ENCODE measurements at regions not wholly inside any gene's neighbourhood (a gene's known extent, or its start where the extent isn't known, plus 50 kb on each side); places are given as distances from the start of the nearest gene placed in this dataset.
"Not testable (repeated sequence)": the region's sequence is repeated elsewhere in the genome, so short reads cannot be mapped to it uniquely, and the experiment has no call there.

DNA sequence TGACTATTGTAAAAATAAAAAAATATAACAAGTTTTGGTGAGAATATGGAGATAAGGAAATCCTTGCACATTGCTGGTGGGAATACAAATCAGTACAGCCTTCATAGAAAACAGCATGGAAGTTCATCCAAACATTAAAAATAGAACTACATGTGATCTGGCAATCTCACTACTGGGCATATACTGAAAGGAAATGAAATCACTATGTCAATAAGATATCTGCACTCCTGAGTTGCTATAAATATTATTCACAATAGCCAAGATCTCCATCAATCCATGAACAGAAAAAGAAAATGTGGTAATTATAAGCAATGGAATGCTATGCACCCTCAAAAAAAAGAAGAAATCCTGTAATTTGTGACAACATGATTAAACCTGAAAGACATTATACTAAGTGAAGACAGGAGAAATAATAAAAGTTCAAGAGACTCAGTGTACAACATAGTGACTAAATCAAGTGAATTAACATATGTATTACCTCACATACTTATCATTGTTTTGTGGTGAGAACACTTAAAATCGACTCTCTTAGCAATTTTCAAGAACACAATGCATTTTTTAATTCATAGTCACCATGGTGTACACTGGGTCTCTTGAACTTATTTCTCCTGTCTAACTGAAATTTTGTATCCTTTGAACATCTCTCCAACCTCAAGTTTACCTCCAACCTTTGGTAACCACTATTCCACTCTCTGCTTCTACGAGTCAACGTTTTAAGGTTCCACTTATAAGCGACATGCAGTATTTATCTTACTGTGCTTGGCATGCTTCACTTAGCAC lies 1703.7 kb upstream of the AGA start:
- intact Hi-C loops (cut with DNase I), result no loop called here
- DNase-seq, result no peak

DNA sequence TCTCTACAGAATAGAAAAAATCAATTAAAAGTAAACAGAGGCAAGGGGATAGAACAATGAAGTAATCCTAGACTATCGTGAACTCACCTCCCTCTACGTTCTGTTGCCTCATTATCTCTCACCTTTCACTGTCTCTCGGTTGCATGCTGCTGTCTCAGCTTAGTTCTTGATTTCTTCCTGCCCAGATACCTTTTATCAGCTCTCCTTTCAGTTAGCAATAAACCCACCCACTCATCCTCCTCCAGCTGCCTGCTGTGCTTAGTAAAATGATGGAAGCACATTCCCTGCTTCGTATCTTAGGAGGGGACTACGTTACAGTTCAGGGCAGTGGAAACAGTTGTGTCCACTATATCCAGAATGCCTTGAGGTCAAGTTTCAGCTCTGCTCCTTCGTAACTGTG lies 1709.5 kb upstream of the AGA start:
- intact Hi-C loops (cut with DNase I), result no loop called here
- DNase-seq, result no peak

DNA sequence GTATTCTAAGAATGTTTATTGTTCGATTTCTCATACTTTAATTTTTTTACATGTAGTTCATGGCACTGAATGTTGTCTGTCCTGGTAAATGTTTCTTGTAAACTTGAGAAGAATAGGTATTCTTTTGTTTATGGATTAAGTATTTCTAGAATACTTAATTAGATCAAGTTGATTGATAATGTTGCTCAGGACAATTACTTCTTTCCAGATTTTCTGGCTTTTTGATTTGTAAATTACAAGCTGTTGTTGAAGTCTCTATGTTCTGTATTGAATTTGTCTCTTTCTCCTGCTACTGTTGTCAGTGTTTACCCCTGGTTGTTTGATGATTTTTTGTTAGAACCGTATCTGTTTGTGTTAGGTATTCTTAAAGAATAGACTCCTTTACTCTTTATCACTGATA lies 1720.9 kb upstream of the AGA start:
- intact Hi-C loops (cut with DNase I), result no loop called here
- no peak for DNase-seq

DNA sequence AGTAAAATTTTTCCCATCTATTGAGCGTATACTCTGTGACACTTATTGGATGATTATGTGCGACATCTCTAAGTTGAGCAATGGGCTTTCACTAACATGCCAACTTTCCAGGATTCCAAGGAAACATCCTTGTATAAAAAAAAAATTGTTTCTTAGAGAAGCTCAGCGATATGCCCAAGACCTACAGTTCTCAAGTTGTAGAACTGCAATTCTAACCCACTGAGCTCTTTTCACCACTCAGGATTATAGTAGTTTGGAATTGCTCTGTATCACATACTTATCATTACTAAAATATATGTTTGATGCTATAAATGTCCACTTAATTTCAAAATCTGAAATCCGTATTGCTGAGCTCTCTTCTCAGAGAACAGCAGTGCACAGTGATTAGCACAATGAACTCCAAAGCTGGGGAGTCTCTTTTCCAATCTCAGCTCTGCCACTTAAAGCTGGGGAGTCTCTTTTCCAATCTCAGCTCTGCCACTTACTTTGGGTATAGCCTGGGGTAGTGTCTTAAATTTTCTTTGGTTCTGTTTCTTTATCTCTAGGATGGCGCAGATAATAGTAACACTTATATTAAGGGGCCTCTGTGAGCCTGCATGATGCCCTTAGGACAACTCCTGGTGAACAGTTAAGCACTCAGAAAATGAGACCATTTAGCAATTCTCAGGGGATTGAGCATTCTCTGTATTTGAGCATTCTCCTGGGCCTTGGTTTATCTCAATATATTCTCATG lies 1722.2 kb upstream of the AGA start:
- intact Hi-C loops (cut with DNase I), result no loop called here
- DNase-seq, result no peak

DNA sequence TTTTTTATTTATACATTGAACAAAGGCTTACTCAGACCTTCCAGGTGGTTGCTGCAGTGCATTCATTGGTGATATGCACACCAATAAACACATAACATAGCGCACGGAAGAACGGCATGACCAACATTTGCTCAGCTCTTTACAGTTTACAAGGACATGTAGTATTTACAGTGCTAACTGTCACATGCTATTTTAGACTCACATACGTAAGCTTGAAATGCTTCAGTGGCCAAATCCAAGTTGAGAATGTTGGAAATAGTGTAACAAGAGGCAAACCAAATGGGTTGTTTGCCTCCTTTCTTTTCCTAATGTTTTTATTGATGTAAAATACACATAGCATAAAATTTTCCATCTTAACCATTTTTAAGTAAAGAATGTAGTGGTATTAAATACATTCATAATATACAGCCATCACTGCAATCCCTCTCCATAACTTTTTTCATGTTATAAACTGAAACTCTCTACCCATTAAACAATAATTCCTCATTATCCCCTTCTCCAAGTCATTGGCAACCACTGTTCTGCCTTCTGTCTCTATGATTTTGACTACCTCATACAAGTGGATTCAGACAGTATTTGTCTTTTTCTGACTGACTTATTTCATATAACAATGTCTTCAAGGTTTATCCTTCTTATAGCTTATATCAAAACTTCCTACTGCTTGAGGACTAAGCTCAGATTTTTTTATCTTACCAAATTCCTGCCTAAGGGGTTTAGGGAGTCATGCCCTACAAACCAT lies 1722.9 kb upstream of the AGA start:
- intact Hi-C loops (cut with DNase I), result no loop called here
- DNase-seq, result no peak

DNA sequence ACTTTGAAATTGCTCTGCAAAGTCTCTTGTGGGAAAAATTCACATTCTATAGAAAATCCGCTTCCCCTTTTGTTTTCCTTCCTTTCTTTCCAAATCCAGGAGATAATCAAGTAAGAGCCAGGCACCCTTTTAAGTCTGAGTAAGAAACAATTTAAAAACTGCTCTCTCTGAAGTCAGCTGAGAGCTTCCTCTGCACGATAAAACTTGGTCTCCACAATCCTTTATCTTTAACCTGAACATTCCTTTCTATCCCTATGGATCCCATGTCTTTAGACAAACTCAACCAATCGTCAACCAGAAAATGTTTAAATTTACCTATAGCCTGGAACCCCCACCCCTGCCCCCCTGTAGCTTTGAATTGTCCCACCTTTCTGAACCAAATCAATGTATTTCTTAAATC lies 1723.6 kb upstream of the AGA start:
- intact Hi-C loops (cut with DNase I), result no loop called here
- no peak for DNase-seq

DNA sequence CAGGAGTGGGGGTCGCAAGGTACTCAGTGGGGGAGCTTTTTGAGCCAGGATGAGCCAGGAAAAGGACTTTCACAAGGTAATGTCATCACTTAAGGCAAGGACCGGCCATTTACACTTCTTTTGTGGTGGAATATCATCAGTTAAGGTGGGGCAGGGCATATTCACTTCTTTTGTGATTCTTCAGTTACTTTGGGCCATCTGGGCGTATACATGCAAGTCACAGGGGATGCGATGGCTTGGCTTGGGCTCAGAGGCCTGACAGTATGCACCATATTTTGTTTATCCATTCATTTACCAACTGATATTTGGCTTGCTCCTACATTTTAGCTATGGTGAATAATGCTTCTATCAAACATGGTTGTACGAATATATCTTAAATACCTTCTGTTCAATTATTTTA lies 1728.1 kb upstream of the AGA start:
- DNase-seq; intact Hi-C loops (cut with DNase I): not testable (repeated sequence)

DNA sequence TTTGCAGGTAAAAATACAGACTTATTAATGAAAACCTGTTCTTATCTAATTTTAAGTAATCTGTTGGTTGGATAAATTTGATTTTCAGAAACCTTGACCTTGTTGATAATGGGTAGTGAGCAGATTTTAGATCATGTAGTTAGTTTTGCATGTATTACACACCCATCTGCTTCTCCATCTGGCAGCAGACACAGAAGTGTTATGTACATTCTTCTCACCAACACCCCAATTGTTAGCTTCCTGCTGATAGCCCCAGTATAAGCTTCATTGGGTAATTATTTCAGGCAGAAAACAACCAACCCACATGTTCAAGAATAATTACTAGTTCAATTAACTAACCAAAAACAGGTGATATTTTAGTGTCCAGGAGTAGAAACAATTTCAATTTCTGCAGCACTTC lies 1740.5 kb upstream of the AGA start:
- intact Hi-C loops (cut with DNase I), result no loop called here
- DNase-seq, result no peak

DNA sequence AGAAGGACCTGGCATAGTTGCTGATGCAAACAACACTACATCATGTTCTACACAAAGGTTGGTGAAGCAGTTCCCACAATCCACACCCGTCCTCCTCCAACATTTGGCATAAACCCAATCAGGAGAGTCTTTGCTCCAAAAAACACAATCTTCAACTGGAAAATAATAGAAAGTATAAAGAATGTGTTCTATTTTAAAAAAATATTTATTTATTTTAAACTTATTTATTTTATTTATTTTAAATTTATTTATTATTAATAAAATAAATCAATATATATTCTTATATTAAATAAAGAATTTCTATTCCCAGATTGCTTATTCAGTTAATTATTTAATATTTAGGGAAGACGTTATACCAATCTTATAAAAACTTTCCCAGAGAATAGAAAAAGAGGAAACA lies 1753.7 kb upstream of the AGA start:
- intact Hi-C loops (cut with DNase I), result no loop called here

DNA sequence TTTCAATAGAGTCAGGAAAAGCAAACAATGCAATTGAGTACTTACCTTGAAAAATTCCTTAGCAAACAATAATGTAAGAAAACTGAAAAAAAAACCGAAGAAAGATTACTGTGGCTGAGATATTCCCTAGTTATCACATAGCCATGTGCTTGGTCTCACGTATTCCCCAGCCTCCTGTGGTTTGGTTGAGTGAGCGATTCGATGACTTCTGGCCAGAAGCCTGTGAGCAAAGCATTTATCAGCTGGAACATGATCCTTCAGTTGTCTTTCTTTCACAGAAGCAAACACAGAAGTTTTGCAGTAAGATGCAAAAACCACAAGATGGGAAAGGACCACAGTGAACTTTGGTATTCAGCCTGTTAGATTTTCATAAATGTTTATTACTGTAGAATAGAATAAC lies 1754.3 kb upstream of the AGA start:
- no peak for DNase-seq
- intact Hi-C loops (cut with DNase I), result no loop called here

More for the DNA sequence above, 1753.7 kb upstream of the AGA start:
- no peak for DNase-seq

DNA sequence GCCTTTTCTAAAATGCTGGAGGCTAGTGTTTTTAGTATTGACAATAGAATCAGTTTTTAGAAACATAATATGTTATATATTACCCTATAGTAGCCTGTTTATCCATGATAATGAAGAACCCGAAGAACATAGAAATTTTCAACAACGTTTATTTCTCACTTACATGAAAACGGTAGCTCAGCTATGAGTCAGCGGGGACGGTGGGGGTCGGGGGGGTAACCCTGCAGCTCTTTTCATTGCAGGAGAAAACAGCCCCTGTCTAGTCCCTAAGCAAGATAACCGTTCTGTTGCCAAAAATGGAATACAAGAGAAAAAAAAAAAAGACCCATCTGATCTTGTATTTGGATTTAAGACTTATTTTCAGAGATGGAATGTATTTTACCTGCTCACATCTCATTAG lies 1758.4 kb upstream of the AGA start:
- DNase-seq, result peak in 1 of 10 donors; percentile 63

DNA sequence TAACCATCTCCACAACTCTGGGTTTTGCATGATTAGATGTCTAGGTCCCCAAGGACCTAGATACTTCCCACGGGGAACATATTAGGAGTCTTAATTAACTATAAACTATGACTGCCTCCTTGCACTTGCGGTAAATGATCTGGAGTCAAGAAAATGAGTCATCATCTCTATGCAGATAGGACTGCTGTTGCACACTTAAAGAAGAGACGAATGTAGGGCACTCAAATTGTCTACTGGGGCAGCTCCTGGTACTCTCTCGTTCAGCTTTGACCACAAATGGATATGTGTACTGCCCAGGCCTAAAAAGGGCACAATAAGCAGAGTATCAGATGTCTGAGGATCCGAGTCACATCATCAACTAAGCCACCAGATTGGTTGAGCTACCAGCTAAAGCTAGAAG lies 1783.4 kb upstream of the AGA start:
- no peak for DNase-seq
- intact Hi-C loops (cut with DNase I), result no loop called here

More for the DNA sequence above, 1758.4 kb upstream of the AGA start:
- intact Hi-C loops (cut with DNase I), result no loop called here

DNA sequence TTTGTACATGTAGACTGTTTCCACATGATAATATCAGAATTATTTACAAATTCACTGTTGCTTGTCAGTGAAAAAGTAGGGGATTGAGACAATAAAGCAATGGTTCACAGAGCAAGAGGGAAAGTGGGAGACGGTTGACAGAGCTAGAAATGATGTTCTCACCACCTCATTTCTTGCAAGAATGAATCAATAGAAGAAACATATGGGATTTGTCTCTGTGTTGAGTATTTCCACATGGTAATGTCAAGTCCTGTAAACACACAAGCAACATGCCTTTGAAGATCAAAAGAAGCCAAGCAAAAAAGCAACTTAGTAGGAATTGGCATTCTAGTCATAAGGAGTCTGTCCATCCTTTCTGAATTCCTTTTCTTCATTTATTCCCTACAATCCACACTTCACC lies 1806.6 kb upstream of the AGA start:
- DNase-seq, result no peak
- intact Hi-C loops (cut with DNase I), result no loop called here

DNA sequence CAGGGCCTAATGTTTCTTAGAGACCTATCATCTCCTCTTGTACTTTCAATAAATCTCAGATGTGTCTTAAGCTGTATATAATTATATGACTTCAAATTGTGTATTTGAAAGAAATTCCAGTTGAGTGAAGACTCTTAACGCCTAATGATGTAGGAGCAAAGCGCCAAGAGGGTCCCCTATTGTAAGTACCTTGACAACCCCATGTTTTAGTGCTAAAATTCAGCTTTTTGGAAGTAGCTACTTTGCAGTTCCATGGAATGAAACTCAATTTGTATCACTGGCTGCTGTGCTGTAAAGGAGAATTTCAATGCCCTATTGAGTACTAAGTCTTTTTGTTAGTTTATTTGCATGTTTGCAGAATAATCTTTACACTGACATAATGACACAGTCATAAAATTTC lies 1826.6 kb upstream of the AGA start:
- intact Hi-C loops (cut with DNase I), result no loop called here
- no peak for DNase-seq

DNA sequence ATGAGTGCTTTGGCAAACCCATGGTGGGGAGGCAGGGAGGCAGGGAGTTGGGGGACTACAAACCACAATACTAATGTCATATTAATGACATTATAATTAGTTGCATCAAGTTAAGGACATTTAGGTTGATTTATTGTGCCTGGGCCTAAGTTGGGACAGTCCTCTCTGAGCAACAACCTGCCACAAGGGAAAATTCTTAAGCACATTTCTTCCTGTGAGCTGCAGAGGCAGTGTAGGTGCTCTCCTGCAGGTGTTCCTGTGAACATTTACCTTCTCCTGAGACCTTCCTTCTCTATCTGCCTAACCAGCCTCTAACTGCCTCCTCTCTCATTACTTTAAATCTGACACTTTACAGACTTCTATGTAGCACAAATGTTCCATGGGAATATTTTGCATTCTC lies 1830.0 kb upstream of the AGA start:
- no peak for DNase-seq
- intact Hi-C loops (cut with DNase I), result no loop called here

DNA sequence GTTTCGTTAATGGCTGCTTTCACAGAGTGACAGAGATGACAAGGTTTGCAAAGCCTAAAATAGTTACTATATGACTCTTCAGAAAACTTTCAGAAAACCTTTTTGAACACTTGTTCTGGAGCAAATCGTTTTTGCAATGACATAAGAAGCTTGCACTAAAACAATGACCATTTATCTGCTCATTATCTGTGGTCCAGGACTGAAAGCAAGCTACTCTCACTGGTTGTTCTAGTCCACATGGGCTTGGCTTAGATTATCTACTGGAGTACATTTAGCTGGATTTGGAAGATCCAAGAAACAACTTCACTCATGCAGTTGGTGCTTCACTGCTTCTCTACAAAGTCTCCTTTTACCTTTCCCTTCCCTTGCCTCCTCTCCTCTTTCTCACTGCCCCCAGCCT lies 1836.4 kb upstream of the AGA start:
- intact Hi-C loops (cut with DNase I), result no loop called here
- no peak for DNase-seq

DNA sequence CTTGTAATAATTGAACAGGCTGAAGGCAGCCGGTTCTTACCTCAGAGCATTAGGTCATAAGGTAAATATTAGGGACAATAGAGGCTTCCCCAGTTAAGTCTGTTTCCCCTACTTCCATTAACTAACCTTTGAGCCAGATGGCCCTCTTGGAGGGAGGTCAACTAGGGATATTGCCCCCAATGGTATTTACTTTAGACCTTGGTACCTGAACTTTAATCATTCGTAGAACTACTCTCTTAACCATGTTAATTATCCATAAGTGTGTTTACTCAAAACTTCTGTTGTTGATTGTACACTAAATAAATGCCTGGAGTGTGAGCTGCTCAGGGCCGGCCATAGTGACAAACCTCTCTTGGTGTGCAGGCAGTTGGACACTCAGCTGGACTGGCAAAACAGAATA lies 1843.5 kb upstream of the AGA start:
- DNase-seq, result no peak
- intact Hi-C loops (cut with DNase I), result no loop called here

DNA sequence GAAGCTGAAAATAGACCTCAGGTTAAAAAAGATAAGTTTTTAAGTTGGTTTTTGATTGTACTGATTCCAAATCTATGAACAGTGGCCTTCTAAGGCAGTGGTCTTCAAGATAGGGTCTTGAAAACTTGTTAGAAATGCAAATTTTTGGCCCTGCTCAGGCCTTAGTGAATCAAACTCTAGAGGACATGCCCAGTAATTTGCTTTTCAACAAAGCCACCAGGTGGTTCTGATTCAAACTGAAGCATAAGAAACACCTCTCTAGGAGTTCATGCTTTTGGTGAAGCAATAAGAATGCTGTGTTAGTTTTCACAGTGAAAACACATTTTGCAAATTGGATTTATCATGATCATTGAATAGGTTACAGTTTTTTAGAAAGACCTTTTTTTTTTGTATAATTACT lies 1849.4 kb upstream of the AGA start:
- intact Hi-C loops (cut with DNase I), result no loop called here
- DNase-seq, result no peak

DNA sequence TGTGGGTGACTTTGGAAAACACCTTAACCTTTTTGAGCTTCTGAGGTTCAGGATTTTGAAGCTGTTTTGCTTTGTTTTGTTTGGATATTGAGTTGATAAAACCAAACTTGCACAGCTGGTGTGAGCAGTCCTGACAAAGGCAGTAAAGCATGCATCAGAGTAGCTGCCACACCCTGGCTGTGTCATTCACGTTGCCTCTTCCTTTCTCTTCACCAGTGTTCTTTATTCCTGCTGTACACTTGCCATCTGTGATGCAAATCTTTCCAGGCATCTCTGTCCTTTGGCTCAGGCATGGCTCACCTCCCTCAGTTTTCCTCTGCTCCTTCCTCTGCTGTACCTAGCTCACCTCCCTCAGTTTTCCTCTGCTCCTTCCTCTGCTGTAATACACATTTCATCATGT lies 1850.2 kb upstream of the AGA start:
- intact Hi-C loops (cut with DNase I), result no loop called here
- no peak for DNase-seq

DNA sequence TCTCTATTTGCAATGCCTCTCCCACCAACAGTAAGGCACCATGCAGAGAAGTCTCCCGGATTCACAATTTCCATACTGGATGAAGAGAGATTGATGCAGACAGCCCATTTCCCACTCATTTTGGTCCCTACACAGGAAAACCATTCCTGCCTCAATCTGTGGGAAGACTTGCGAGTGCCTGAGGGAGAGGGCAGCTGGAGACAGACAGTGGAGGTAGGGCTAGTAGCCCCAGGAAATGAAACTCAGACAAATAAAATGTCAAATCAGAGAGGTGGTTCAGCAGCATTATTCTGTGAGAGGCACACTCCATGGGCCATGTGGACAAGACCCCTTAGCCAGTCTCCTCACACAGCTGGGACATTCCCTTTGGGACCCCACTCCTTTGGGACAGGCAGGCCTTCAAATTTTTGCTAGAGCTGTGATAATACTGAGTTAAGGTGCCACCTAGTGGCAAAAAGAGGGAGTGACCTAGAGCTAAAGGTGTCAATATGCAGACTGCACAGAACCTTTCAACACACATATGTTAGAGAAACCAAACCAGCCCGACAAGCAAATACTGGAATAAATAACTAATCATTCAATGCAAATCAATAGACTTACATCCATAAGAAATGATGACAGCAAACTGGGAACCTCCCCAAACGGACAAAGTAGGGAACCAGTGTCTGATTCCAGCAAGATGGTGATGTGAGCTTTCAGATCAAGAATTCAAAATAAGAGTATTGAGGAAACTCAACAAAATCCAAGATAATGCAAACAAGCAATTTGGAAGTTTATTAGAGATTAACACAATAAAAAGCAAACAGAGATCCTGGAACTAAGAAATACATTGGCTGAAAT lies 1865.3 kb upstream of the AGA start:
- intact Hi-C loops (cut with DNase I), result no loop called here
- no peak for DNase-seq

DNA sequence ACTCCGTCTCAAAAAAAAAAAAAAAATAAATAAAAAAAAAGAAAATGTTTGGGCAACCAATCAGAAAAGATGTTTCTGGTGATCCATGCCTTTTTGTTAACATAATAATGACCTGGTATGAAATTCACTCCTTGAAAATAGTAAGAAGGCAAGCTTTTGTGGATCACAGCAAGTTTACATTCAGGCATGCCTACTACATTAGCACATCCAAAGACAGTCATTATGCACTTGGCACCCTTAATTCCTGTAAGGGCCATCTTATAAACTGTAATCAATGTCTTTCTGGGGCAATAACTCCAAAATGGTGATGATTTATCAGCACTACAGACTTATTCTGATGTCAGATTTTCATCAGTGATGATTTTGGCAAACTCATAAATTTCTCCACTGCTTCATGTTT lies 1871.6 kb upstream of the AGA start:
- intact Hi-C loops (cut with DNase I), result no loop called here
- DNase-seq, result no peak
